ENCODE measurements at regions not wholly inside any gene's neighbourhood (a gene's known extent, or its start where the extent isn't known, plus 50 kb on each side); places are given as distances from the start of the nearest gene placed in this dataset.

- no peak overlapping the region for H3K4me3 ChIP-seq (ENCODE audit: low read depth, low read length)
- H3K36me3 ChIP-seq (ENCODE audit: control insufficient read depth, insufficient read depth, low read length): no peaks in the 10 kb centered on the region
- no peaks in the 10 kb centered on the region for H3K9me3 ChIP-seq (ENCODE audit: control insufficient read depth, insufficient read depth, low read length)
- H3K27me3 ChIP-seq (ENCODE audit: control insufficient read depth, insufficient read depth, low read length): no peaks in the 10 kb centered on the region
- H3K9ac ChIP-seq (ENCODE audit: low read depth, low read length): no peak overlapping the region
- H3K4me1 ChIP-seq (ENCODE audit: control insufficient read depth, insufficient read depth, low read length): no peaks in the 10 kb centered on the region
Measured at GRCh38 chr2:155645791-155646190, 686.7 kb downstream of the NR4A2 start.

GRCh38 chr2:155643056-155643775 lies 689.3 kb downstream of the NR4A2 start:
- Histone ChIP-seq H3K36me3 (ENCODE audit: control insufficient read depth, insufficient read depth, low read length) (no peaks in the 10 kb centered on the region), H3K27me3 (ENCODE audit: control insufficient read depth, insufficient read depth, low read length) (no peaks in the 10 kb centered on the region), H3K9me3 (ENCODE audit: control insufficient read depth, insufficient read depth, low read length) (no peaks in the 10 kb centered on the region), H3K9ac (ENCODE audit: low read depth, low read length) (no peak overlapping the region), H3K4me3 (ENCODE audit: low read depth, low read length) (no peak overlapping the region), H3K4me1 (ENCODE audit: control insufficient read depth, insufficient read depth, low read length) (no peaks in the 10 kb centered on the region)

- H3K9ac ChIP-seq (ENCODE audit: low read depth, low read length): no peak overlapping the region
- no peak overlapping the region for H3K4me3 ChIP-seq (ENCODE audit: low read depth, low read length)
- H3K27me3 ChIP-seq (ENCODE audit: control insufficient read depth, insufficient read depth, low read length): no peaks in the 10 kb centered on the region
- no peaks in the 10 kb centered on the region for H3K4me1 ChIP-seq (ENCODE audit: control insufficient read depth, insufficient read depth, low read length)
- no peaks in the 10 kb centered on the region for H3K9me3 ChIP-seq (ENCODE audit: control insufficient read depth, insufficient read depth, low read length)
- no peaks in the 10 kb centered on the region for H3K36me3 ChIP-seq (ENCODE audit: control insufficient read depth, insufficient read depth, low read length)
Measured at GRCh38 chr2:155633887-155634570, 698.5 kb downstream of the NR4A2 start.

- Histone ChIP-seq H3K9me3 (ENCODE audit: control insufficient read depth, insufficient read depth, low read length) (no peaks in the 10 kb centered on the region), H3K36me3 (ENCODE audit: control insufficient read depth, insufficient read depth, low read length) (no peaks in the 10 kb centered on the region), H3K4me1 (ENCODE audit: control insufficient read depth, insufficient read depth, low read length) (no peaks in the 10 kb centered on the region), H3K27me3 (ENCODE audit: control insufficient read depth, insufficient read depth, low read length) (no peaks in the 10 kb centered on the region), H3K4me3 (ENCODE audit: low read depth, low read length) (no peak overlapping the region), H3K9ac (ENCODE audit: low read depth, low read length) (no peak overlapping the region)
Measured at GRCh38 chr2:155633060-155633839, 699.3 kb downstream of the NR4A2 start.

GRCh38 chr2:155630760-155631159 lies 701.8 kb downstream of the NR4A2 start:
- Histone ChIP-seq H3K9ac (ENCODE audit: low read depth, low read length) (no peak overlapping the region), H3K4me3 (ENCODE audit: low read depth, low read length) (no peak overlapping the region), H3K4me1 (ENCODE audit: control insufficient read depth, insufficient read depth, low read length) (no peaks in the 10 kb centered on the region), H3K36me3 (ENCODE audit: control insufficient read depth, insufficient read depth, low read length) (no peaks in the 10 kb centered on the region), H3K27me3 (ENCODE audit: control insufficient read depth, insufficient read depth, low read length) (no peaks in the 10 kb centered on the region), H3K9me3 (ENCODE audit: control insufficient read depth, insufficient read depth, low read length) (no peaks in the 10 kb centered on the region)

GRCh38 chr2:155622443-155622842 lies 710.1 kb downstream of the NR4A2 start:
- Histone ChIP-seq H3K4me3 (ENCODE audit: low read depth, low read length) (no peak overlapping the region), H3K9ac (ENCODE audit: low read depth, low read length) (no peak overlapping the region), H3K4me1 (ENCODE audit: control insufficient read depth, insufficient read depth, low read length) (no peaks in the 10 kb centered on the region), H3K9me3 (ENCODE audit: control insufficient read depth, insufficient read depth, low read length) (no peaks in the 10 kb centered on the region), H3K27me3 (ENCODE audit: control insufficient read depth, insufficient read depth, low read length) (no peaks in the 10 kb centered on the region), H3K36me3 (ENCODE audit: control insufficient read depth, insufficient read depth, low read length) (no peaks in the 10 kb centered on the region)

- no peaks in the 10 kb centered on the region for H3K36me3 ChIP-seq (ENCODE audit: control insufficient read depth, insufficient read depth, low read length)
- no peaks in the 10 kb centered on the region for H3K27me3 ChIP-seq (ENCODE audit: control insufficient read depth, insufficient read depth, low read length)
- no peak overlapping the region for H3K9ac ChIP-seq (ENCODE audit: low read depth, low read length)
- H3K9me3 ChIP-seq (ENCODE audit: control insufficient read depth, insufficient read depth, low read length): no peaks in the 10 kb centered on the region
- H3K4me1 ChIP-seq (ENCODE audit: control insufficient read depth, insufficient read depth, low read length): no peaks in the 10 kb centered on the region
- no peak overlapping the region for H3K4me3 ChIP-seq (ENCODE audit: low read depth, low read length)
Measured at GRCh38 chr2:155600914-155601760, 731.4 kb downstream of the NR4A2 start.

- H3K27me3 ChIP-seq (ENCODE audit: control insufficient read depth, insufficient read depth, low read length): no peaks in the 10 kb centered on the region
- no peaks in the 10 kb centered on the region for H3K9me3 ChIP-seq (ENCODE audit: control insufficient read depth, insufficient read depth, low read length)
Measured at GRCh38 chr2:155600296-155600695, 732.2 kb downstream of the NR4A2 start.

GRCh38 chr2:155599834-155600233 lies 732.7 kb downstream of the NR4A2 start:
- Histone ChIP-seq H3K9ac (ENCODE audit: low read depth, low read length) (no peak overlapping the region), H3K4me1 (ENCODE audit: control insufficient read depth, insufficient read depth, low read length) (no peaks in the 10 kb centered on the region), H3K9me3 (ENCODE audit: control insufficient read depth, insufficient read depth, low read length) (no peaks in the 10 kb centered on the region), H3K36me3 (ENCODE audit: control insufficient read depth, insufficient read depth, low read length) (no peaks in the 10 kb centered on the region), H3K27me3 (ENCODE audit: control insufficient read depth, insufficient read depth, low read length) (no peaks in the 10 kb centered on the region), H3K4me3 (ENCODE audit: low read depth, low read length) (no peak overlapping the region)

More at GRCh38 chr2:155600296-155600695, 732.2 kb downstream of the NR4A2 start:
- Histone ChIP-seq H3K9ac (ENCODE audit: low read depth, low read length) (no peak overlapping the region), H3K36me3 (ENCODE audit: control insufficient read depth, insufficient read depth, low read length) (no peaks in the 10 kb centered on the region), H3K4me1 (ENCODE audit: control insufficient read depth, insufficient read depth, low read length) (no peaks in the 10 kb centered on the region), H3K4me3 (ENCODE audit: low read depth, low read length) (no peak overlapping the region)

GRCh38 chr2:155583674-155584195 lies 748.8 kb downstream of the NR4A2 start:
- no peaks in the 10 kb centered on the region for H3K9me3 ChIP-seq (ENCODE audit: control insufficient read depth, insufficient read depth, low read length)
- H3K4me1 ChIP-seq (ENCODE audit: control insufficient read depth, insufficient read depth, low read length): no peaks in the 10 kb centered on the region
- H3K9ac ChIP-seq (ENCODE audit: low read depth, low read length): no peak overlapping the region
- H3K4me3 ChIP-seq (ENCODE audit: low read depth, low read length): no peak overlapping the region
- no peaks in the 10 kb centered on the region for H3K27me3 ChIP-seq (ENCODE audit: control insufficient read depth, insufficient read depth, low read length)
- no peaks in the 10 kb centered on the region for H3K36me3 ChIP-seq (ENCODE audit: control insufficient read depth, insufficient read depth, low read length)

GRCh38 chr2:155574941-155575340 lies 757.6 kb downstream of the NR4A2 start:
- Histone ChIP-seq H3K9me3 (ENCODE audit: control insufficient read depth, insufficient read depth, low read length) (no peaks in the 10 kb centered on the region), H3K27me3 (ENCODE audit: control insufficient read depth, insufficient read depth, low read length) (no peaks in the 10 kb centered on the region), H3K9ac (ENCODE audit: low read depth, low read length) (no peak overlapping the region), H3K36me3 (ENCODE audit: control insufficient read depth, insufficient read depth, low read length) (no peaks in the 10 kb centered on the region), H3K4me3 (ENCODE audit: low read depth, low read length) (no peak overlapping the region), H3K4me1 (ENCODE audit: control insufficient read depth, insufficient read depth, low read length) (no peaks in the 10 kb centered on the region)

Measured in iPS-15b (cell line).